WI38 (cell line): ENCODE measurements at regions not wholly inside any gene's neighbourhood (a gene's known extent, or its start where the extent isn't known, plus 50 kb on each side); places are given as distances from the start of the nearest gene placed in this dataset.
"Not testable (repeated sequence)": the region's sequence is repeated elsewhere in the genome, so short reads cannot be mapped to it uniquely, and the experiment has no call there.

Experiments
- H3K4me3 ChIP-seq: 2 replicates; pipeline ENCODE4 v1.5.1; 2011; ENCODE audit warnings: low read depth, mild to moderate bottlenecking, control low read depth, low read length
- TF ChIP-seq, protein P1 (sequence below): IDR thresholded peaks from 2 replicates; pipeline ENCODE4 v1.5.1; 2012; ENCODE audit warnings: low read depth, mild to moderate bottlenecking, control low read depth, low read length

DNA sequence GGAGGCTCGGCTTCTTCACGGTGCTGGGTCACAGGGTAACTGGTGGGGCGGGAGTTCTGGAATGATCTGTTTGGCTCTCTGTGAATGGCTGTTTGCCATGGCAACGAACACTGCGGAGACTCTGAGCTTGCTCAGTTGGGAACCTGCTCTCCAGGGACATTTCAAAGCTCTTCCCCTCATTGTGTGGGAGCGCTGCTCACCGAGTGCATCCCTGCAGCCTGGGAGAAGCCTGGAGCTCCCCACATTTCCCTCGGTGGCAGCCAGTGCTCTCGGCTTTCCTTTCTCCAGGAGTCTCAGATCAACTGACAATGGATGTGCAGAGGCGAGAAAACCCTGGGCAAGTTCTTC lies 57.6 kb upstream of the CACUL1 start:
- no peak overlapping the region for H3K4me3 ChIP-seq
- TF ChIP-seq, protein P1, sequence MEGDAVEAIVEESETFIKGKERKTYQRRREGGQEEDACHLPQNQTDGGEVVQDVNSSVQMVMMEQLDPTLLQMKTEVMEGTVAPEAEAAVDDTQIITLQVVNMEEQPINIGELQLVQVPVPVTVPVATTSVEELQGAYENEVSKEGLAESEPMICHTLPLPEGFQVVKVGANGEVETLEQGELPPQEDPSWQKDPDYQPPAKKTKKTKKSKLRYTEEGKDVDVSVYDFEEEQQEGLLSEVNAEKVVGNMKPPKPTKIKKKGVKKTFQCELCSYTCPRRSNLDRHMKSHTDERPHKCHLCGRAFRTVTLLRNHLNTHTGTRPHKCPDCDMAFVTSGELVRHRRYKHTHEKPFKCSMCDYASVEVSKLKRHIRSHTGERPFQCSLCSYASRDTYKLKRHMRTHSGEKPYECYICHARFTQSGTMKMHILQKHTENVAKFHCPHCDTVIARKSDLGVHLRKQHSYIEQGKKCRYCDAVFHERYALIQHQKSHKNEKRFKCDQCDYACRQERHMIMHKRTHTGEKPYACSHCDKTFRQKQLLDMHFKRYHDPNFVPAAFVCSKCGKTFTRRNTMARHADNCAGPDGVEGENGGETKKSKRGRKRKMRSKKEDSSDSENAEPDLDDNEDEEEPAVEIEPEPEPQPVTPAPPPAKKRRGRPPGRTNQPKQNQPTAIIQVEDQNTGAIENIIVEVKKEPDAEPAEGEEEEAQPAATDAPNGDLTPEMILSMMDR, result no peak

DNA sequence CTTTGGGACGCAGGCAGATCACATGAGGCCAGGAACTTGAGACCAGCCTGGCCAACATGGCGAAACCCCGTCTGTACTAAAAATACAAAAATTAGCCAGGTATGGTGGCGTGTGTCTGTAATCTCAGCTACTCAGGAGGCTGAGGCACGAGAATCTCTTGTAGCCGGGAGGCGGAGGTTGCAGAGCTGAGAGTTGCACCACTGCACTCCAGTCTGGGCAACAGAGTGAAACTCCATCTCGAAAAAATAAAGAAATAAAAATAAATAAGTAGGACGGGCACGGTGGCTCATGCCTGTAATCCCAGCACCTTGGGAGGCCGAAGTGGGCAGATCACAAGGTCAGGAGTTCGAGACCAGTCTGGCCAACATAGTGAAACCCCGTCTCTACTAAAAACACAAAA lies 58.2 kb upstream of the CACUL1 start:
- not testable (repeated sequence) for H3K4me3 ChIP-seq

GRCh38 chr10:118816471-118817168 lies 61.9 kb upstream of the CACUL1 start:
- H3K4me3 ChIP-seq, result no peak overlapping the region
- TF ChIP-seq, protein P1, result no peak

GRCh38 chr10:118817328-118818068 lies 62.7 kb upstream of the CACUL1 start:
- no peak overlapping the region for H3K4me3 ChIP-seq
- TF ChIP-seq, protein P1, result no peak

GRCh38 chr10:118818621-118819221 lies 64.0 kb upstream of the CACUL1 start:
- TF ChIP-seq, protein P1, result no peak
- no peak overlapping the region for H3K4me3 ChIP-seq

- TF ChIP-seq, protein P1, result no peak
- no peak overlapping the region for H3K4me3 ChIP-seq
Observed at GRCh38 chr10:118820326-118821116, 65.8 kb upstream of the CACUL1 start.

DNA sequence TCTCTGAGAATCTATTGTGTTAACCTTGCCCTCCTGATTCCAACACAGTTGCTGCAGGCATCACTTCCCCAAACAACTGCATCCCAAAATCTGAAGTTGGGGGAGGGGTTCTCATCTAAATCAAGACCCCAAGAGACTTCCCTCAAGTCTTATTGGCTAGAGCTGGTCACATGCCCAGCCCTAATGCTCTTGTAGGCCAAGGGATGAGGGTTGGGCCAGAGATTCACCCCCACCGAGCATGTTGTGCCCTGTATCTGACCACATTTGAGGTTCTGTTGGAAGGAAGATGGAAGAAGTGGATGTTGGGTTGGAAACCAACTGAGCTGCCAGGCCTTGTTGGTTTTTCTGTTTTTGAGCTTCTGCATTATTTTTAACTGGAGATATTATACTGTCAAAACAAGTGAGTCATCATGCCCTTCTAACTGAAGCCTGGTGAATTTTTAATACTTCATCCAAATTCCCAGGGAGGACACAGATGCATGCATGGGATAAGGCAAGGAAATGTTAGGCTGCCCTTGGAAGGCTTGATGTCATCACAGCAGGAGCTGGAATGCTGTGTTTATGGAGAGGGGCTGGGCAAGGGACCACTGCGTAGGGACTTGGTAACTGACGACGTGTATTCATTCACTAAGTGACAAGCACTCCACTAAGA lies 68.6 kb upstream of the CACUL1 start:
- TF ChIP-seq, protein P1, result no peak
- H3K4me3 ChIP-seq, result no peak overlapping the region
